ENCODE measurements at regions not wholly inside any gene's neighbourhood (a gene's known extent, or its start where the extent isn't known, plus 50 kb on each side); places are given as distances from the start of the nearest gene placed in this dataset.

- TF ChIP-seq CTCF (IDR thresholded peaks at IDR 0.05) (no peak), POLR2A (IDR thresholded peaks at IDR 0.05) (no peak)
Observed at GRCh38 chr12:40635141-40635731, 57.0 kb upstream of the CNTN1 start.
